K562 (cell line): ENCODE measurements at regions not wholly inside any gene's neighbourhood (a gene's known extent, or its start where the extent isn't known, plus 50 kb on each side); places are given as distances from the start of the nearest gene placed in this dataset.

Experiments
- CHD2 ChIP-seq: IDR thresholded peaks from 2 replicates; pipeline ENCODE4 v1.6.1; 2011; ENCODE audit warnings: low read depth, low read length
- FOXK1 ChIP-seq: sonication (generic); formaldehyde crosslinking; IDR thresholded peaks from 2 replicates; pipeline ENCODE4 v1.8.0; 2022; ENCODE audit warnings: missing genetic modification reagents, mild to moderate bottlenecking, borderline replicate concordance
- GTF2F1 ChIP-seq: IDR thresholded peaks from 2 replicates; pipeline ENCODE4 v1.6.1; 2011; ENCODE audit warnings: low read depth, low read length, improper control_type of control experiment
- HDAC3 ChIP-seq: fragments of 450-650 bp; IDR thresholded peaks from 2 replicates; pipeline ENCODE4 v1.6.1; 2018; ENCODE audit warnings: borderline replicate concordance, mild to moderate bottlenecking, moderate library complexity; ENCODE audit not compliant: partially characterized antibody
- HNRNPLL ChIP-seq: fragments of 200-400 bp; formaldehyde crosslinking; IDR thresholded peaks from 2 replicates; pipeline ENCODE4 v1.6.1; 2017; ENCODE audit warnings: low read length, low read depth, mild to moderate bottlenecking; ENCODE audit not compliant: poor library complexity, severe bottlenecking
- ILF3 ChIP-seq: fragments of 450-650 bp; IDR thresholded peaks from 2 replicates; pipeline ENCODE4 v1.6.1; 2018; ENCODE audit warnings: antibody characterized with exemption, mild to moderate bottlenecking, moderate library complexity, borderline replicate concordance
- NEUROD1 ChIP-seq: fragments of 150-350 bp; IDR thresholded peaks from 2 replicates; pipeline ENCODE4 v1.6.1; 2014; ENCODE audit warnings: borderline replicate concordance, low read length, low read depth; ENCODE audit not compliant: partially characterized antibody
- NR3C1 ChIP-seq: sonication (generic); formaldehyde crosslinking; IDR thresholded peaks from 2 replicates; pipeline ENCODE4 v1.8.1; 2022; ENCODE audit warnings: missing genetic modification reagents
- RBM15 ChIP-seq: fragments of 200-400 bp; formaldehyde crosslinking; IDR thresholded peaks from 2 replicates; pipeline ENCODE4 v1.6.1; 2018; ENCODE audit warnings: mild to moderate bottlenecking, low read length, moderate library complexity; ENCODE audit not compliant: insufficient read depth
- SETDB1 ChIP-seq: IDR thresholded peaks from one replicate; pipeline ENCODE4 v1.6.1; 2012; ENCODE audit warnings: low read length, control low read depth, inconsistent platforms
- SIN3B ChIP-seq: fragments of 450-650 bp; IDR thresholded peaks from 2 replicates; pipeline ENCODE4 v1.6.1; 2017; ENCODE audit warnings: low read depth, mild to moderate bottlenecking, moderate library complexity
- TRIM25 ChIP-seq: fragments of 450-650 bp; IDR thresholded peaks from 2 replicates; pipeline ENCODE4 v1.7.0; 2016; ENCODE audit warnings: borderline replicate concordance
- TSC22D4 ChIP-seq: fragments of 450-650 bp; IDR thresholded peaks from 2 replicates; pipeline ENCODE4 v1.6.1; 2016; ENCODE audit warnings: missing genetic modification characterization, missing biosample characterization, control low read depth
- XRCC3 ChIP-seq: fragments of 450-650 bp; IDR thresholded peaks from 2 replicates; pipeline ENCODE4 v1.6.1; 2017; ENCODE audit warnings: mild to moderate bottlenecking, moderate library complexity
- ZHX1 ChIP-seq: fragments of 150-350 bp; conservative IDR thresholded peaks from 2 replicates; pipeline ENCODE4 v1.6.1; 2014; ENCODE audit warnings: low read length
- ZNF24 ChIP-seq: fragments of 450-650 bp; IDR thresholded peaks from 2 replicates; pipeline ENCODE4 v1.6.1; 2016
- ZNF764 ChIP-seq: fragments of 250-450 bp; sonication (Bioruptor Pico); IDR thresholded peaks from 2 replicates; pipeline ENCODE4 v1.4.0; 2020; ENCODE audit warnings: low read depth, mild to moderate bottlenecking, moderate library complexity
- TF ChIP-seq, protein P1 (sequence below): sonication (generic); formaldehyde crosslinking; IDR thresholded peaks from 2 replicates; pipeline ENCODE4 v1.8.1; 2023; ENCODE audit warnings: mild to moderate bottlenecking, missing genetic modification reagents
- TF ChIP-seq, protein P2 (sequence below): fragments of 250-450 bp; sonication (Bioruptor Pico); IDR thresholded peaks from 2 replicates; pipeline ENCODE4 v1.4.0; 2020; ENCODE audit warnings: borderline replicate concordance

DNA sequence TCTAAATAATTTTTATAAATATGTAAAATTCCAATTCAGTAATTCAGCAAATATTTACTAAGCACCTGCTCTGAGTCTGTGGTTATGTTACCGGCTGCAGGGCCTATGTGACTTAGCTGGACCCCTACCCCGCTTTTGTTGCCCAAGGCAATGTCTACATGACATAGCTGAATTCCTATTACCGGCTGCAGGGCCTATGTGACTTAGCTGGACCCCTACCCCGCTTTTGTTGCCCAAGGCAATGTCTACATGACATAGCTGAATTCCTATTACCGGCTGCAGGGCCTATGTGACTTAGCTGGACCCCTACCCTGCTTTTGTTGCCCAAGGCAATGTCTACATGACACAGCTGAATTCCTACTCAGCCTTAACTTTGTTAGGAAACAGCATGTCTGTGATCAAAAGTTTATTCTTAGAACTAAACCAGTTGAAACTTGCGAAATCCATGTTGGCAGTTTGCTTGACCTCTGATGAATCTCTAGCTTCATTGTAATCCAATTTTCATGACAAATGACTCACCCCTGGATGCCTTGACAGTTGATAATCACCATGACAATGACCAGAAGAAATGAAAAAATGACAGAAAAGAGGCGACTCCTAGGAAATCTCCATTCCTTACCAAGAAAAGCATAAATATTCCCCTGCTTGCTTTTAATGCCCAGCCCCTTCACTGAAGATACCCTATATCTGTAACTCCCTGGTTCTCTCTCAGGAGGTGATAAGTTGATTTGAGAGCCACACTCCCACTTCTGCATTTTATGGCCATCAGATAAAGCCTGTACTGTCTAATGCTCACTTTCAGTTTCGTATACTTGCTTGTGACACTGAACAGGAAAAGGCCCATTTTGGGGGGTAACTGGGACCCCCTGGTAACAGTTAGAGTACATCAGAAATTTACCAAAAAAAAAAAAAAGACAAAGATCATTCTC, 148.4 kb upstream of the SYT10 start (continued):
- TF ChIP-seq XRCC3: no peak
- TF ChIP-seq, protein P1, sequence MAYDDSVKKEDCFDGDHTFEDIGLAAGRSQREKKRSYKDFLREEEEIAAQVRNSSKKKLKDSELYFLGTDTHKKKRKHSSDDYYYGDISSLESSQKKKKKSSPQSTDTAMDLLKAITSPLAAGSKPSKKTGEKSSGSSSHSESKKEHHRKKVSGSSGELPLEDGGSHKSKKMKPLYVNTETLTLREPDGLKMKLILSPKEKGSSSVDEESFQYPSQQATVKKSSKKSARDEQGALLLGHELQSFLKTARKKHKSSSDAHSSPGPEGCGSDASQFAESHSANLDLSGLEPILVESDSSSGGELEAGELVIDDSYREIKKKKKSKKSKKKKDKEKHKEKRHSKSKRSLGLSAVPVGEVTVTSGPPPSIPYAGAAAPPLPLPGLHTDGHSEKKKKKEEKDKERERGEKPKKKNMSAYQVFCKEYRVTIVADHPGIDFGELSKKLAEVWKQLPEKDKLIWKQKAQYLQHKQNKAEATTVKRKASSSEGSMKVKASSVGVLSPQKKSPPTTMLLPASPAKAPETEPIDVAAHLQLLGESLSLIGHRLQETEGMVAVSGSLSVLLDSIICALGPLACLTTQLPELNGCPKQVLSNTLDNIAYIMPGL (CRISPR knock-in tag): no peak
- no peak for TF ChIP-seq RBM15
- no peak for TF ChIP-seq SIN3B
- no peak for TF ChIP-seq NR3C1 (CRISPR knock-in tag)
- peak; percentile 71 for TF ChIP-seq NEUROD1
- no peak for TF ChIP-seq ZHX1
- peak; percentile 96 for TF ChIP-seq HDAC3
- TF ChIP-seq TSC22D4 (tag): no peak
- no peak for TF ChIP-seq HNRNPLL
- TF ChIP-seq TRIM25: no peak
- TF ChIP-seq, protein P2, sequence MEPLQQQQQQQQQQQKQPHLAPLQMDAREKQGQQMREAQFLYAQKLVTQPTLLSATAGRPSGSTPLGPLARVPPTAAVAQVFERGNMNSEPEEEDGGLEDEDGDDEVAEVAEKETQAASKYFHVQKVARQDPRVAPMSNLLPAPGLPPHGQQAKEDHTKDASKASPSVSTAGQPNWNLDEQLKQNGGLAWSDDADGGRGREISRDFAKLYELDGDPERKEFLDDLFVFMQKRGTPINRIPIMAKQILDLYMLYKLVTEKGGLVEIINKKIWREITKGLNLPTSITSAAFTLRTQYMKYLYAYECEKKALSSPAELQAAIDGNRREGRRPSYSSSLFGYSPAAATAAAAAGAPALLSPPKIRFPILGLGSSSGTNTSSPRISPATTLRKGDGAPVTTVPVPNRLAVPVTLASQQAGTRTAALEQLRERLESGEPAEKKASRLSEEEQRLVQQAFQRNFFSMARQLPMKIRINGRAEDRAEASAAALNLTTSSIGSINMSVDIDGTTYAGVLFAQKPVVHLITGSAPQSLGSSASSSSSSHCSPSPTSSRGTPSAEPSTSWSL (CRISPR knock-in tag): 0 out of 2 replicates have a peak, but pooled peaks have one; percentile 48
- peak; percentile 68; the same call in 1 of the 2 replicates for TF ChIP-seq ZNF24
- no peak for TF ChIP-seq SETDB1
- no peak for TF ChIP-seq GTF2F1
- no peak for TF ChIP-seq ILF3
- TF ChIP-seq FOXK1 (CRISPR knock-in tag): no peak
- no peak for TF ChIP-seq CHD2
- no peak for TF ChIP-seq ZNF764
